Spleen (tissue), 7 donors: ENCODE measurements at regions not wholly inside any gene's neighbourhood (a gene's known extent, or its start where the extent isn't known, plus 50 kb on each side); places are given as distances from the start of the nearest gene placed in this dataset.

ENCODE experiments used
- POLR2A ChIP-seq, 3 donors: fragments of 450-650 bp; IDR thresholded peaks; one replicate each; pipeline ENCODE4 v1.5.1; 2017; ENCODE audit warnings: antibody characterized with exemption in 3 of 3, mild to moderate bottlenecking in 1 of 3
- TF ChIP-seq, protein P1 (sequence below), 11 experiments: fragments of 200-600 bp in 7 of 11; fragments of 450-650 bp in 4 of 11; sonication (generic) in 4 of 11; IDR thresholded peaks in 8 of 11; conservative IDR thresholded peaks in 3 of 11; 1 replicate in 7 of 11; 2 replicates in 4 of 11; pipeline versions ENCODE4 v1.4.0 to v1.8.0; 2016 to 2021; ENCODE audit warnings: antibody characterized with exemption in 11 of 11, inconsistent platforms in 4 of 11, mild to moderate bottlenecking in 1 of 11
- donor health status: DM: no; HTN: no; CAD: no; lungs with moderate emphysema.
- donor health status: DM: no; HTN: no; CAD: no.
- donor health status: DM: no; HTN: no; CAD: no.

DNA sequence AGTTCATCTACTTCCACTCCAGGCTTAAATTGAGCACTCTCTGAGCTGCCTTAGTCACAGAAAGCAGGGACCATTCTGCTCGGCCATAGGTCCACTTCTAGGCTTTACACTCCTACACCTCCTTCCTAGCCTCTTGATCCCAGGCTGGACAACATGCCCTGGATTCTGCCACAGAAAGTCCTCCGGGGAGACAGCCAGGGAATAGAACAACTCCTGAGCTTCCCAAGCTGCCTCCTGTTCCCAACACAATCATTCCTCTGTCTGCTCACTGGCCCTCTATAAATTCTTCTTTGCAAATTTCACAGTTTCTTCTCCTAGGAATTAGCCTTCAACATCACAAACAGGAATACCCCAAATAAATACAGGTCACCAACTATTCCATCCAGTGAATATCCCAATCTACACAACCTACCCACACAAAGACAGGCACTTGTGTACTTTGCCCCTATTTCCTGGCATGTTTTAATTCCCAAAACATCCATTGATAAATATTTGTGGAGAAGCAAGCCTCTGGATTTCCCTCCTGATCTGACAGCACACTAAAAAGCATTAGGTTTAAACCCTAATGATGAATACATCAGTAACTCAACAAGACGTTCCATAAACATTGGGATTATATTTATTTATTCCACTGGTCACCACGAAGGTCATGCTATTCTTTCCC, 125.5 kb downstream of the ENC1 start:
- no peak for TF ChIP-seq POLR2A (IDR thresholded peaks at IDR 0.05)
- TF ChIP-seq, protein P1, sequence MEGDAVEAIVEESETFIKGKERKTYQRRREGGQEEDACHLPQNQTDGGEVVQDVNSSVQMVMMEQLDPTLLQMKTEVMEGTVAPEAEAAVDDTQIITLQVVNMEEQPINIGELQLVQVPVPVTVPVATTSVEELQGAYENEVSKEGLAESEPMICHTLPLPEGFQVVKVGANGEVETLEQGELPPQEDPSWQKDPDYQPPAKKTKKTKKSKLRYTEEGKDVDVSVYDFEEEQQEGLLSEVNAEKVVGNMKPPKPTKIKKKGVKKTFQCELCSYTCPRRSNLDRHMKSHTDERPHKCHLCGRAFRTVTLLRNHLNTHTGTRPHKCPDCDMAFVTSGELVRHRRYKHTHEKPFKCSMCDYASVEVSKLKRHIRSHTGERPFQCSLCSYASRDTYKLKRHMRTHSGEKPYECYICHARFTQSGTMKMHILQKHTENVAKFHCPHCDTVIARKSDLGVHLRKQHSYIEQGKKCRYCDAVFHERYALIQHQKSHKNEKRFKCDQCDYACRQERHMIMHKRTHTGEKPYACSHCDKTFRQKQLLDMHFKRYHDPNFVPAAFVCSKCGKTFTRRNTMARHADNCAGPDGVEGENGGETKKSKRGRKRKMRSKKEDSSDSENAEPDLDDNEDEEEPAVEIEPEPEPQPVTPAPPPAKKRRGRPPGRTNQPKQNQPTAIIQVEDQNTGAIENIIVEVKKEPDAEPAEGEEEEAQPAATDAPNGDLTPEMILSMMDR (IDR thresholded peaks at IDR 0.05 in 8 of 11, conservative IDR thresholded peaks at IDR 0.05 in 3 of 11) = no peak
